Neuronal stem cell (in vitro differentiated cells): ENCODE measurements at regions not wholly inside any gene's neighbourhood (a gene's known extent, or its start where the extent isn't known, plus 50 kb on each side); places are given as distances from the start of the nearest gene placed in this dataset.
"Not testable (repeated sequence)": the region's sequence is repeated elsewhere in the genome, so short reads cannot be mapped to it uniquely, and the experiment has no call there.

Experiments
- DNase-seq: peaks from one replicate; pipeline ENCODE4 v3.0.0-alpha.2; 2013; ENCODE audit warnings: low spot score
- H2AFZ ChIP-seq: one replicate; pipeline ENCODE4 v1.6.1; 2013; ENCODE audit warnings: mild to moderate bottlenecking, low read length, inconsistent platforms
- H2AK5ac ChIP-seq: 2 replicates; pipeline ENCODE4 v1.6.1; 2013; ENCODE audit warnings: low read depth, mild to moderate bottlenecking, inconsistent platforms, low read length, moderate library complexity, mixed read lengths
- H2BK120ac ChIP-seq: 2 replicates; pipeline ENCODE4 v1.6.1; 2013; ENCODE audit warnings: low read depth, mild to moderate bottlenecking, inconsistent platforms, low read length, moderate library complexity, mixed read lengths
- H2BK12ac ChIP-seq: one replicate; pipeline ENCODE4 v1.6.1; 2013; ENCODE audit warnings: low read length, inconsistent platforms
- H2BK15ac ChIP-seq: 2 replicates; pipeline ENCODE4 v1.6.1; 2013; ENCODE audit warnings: mild to moderate bottlenecking, low read length, inconsistent platforms, mixed read lengths
- H2BK5ac ChIP-seq: one replicate; pipeline ENCODE4 v1.6.1; 2013; ENCODE audit warnings: inconsistent platforms, mild to moderate bottlenecking, low read length, moderate library complexity
- H3K14ac ChIP-seq: one replicate; pipeline ENCODE4 v1.6.1; 2013; ENCODE audit warnings: low read length, inconsistent platforms
- H3K18ac ChIP-seq: 2 replicates; pipeline ENCODE4 v1.6.1; 2013; ENCODE audit warnings: low read length, inconsistent platforms
- H3K23ac ChIP-seq: 2 replicates; pipeline ENCODE4 v1.6.1; 2013; ENCODE audit warnings: low read depth, mild to moderate bottlenecking, mixed read lengths, low read length, inconsistent platforms; ENCODE audit not compliant: poor library complexity
- H3K27ac ChIP-seq: replicated peaks from 3 replicates; pipeline ENCODE4 v1.5.1; 2013; ENCODE audit warnings: low read length, inconsistent platforms
- H3K27me3 ChIP-seq, 3 experiments: 2 replicates each; pipeline ENCODE4 v1.6.1; 2013; ENCODE audit warnings: low read length in 3 of 3, mild to moderate bottlenecking in 2 of 3, inconsistent platforms in 1 of 3, low read depth in 1 of 3, mixed read lengths in 1 of 3, moderate library complexity in 1 of 3; ENCODE audit not compliant: control insufficient read depth in 3 of 3, insufficient read depth in 3 of 3
- H3K36me3 ChIP-seq, 2 donors: replicated peaks in 1 of 2; 2 replicates each; pipeline ENCODE4 v1.6.1; 2013; ENCODE audit warnings: low read length in 2 of 2; ENCODE audit not compliant: control insufficient read depth in 2 of 2, insufficient read depth in 2 of 2
- H3K4ac ChIP-seq: 2 replicates; pipeline ENCODE4 v1.6.1; 2013; ENCODE audit warnings: inconsistent platforms, mild to moderate bottlenecking, low read length, moderate library complexity
- H3K4me1 ChIP-seq, 2 donors: 1 replicate in 1 of 2; 2 replicates in 1 of 2; pipeline ENCODE4 v1.6.1; 2013; ENCODE audit warnings: low read length in 2 of 2, low read depth in 1 of 2; ENCODE audit not compliant: control insufficient read depth in 2 of 2, insufficient read depth in 1 of 2
- H3K4me2 ChIP-seq: one replicate; pipeline ENCODE4 v1.6.1; 2013; ENCODE audit warnings: mild to moderate bottlenecking, low read length, inconsistent platforms; ENCODE audit not compliant: insufficient read depth, poor library complexity, severe bottlenecking
- H3K4me3 ChIP-seq, 2 donors: 2 replicates each; pipeline ENCODE4 v1.5.1; 2013; ENCODE audit warnings: low read length in 2 of 2, mild to moderate bottlenecking in 2 of 2, inconsistent platforms in 1 of 2, moderate library complexity in 1 of 2
- H3K79me1 ChIP-seq: one replicate; pipeline ENCODE4 v1.6.1; 2013; ENCODE audit warnings: low read depth, mild to moderate bottlenecking, inconsistent platforms, low read length, moderate library complexity
- H3K9ac ChIP-seq: one replicate; pipeline ENCODE4 v1.6.1; 2013; ENCODE audit warnings: mild to moderate bottlenecking, low read depth, low read length, inconsistent platforms; ENCODE audit not compliant: poor library complexity
- H3K9me3 ChIP-seq, 2 donors: replicated peaks in 1 of 2; 2 replicates each; pipeline versions ENCODE3 to v1.6.1; 2013; ENCODE audit warnings: low read length in 2 of 2, mild to moderate bottlenecking in 2 of 2, inconsistent platforms in 1 of 2, low read depth in 1 of 2, mixed read lengths in 1 of 2, moderate library complexity in 1 of 2; ENCODE audit not compliant: control insufficient read depth in 2 of 2, insufficient read depth in 1 of 2
- H4K8ac ChIP-seq: one replicate; pipeline ENCODE4 v1.6.1; 2013; ENCODE audit warnings: low read depth, mild to moderate bottlenecking, inconsistent platforms, low read length, moderate library complexity
- H4K91ac ChIP-seq: one replicate; pipeline ENCODE4 v1.6.1; 2013; ENCODE audit warnings: low read length, low read depth, mild to moderate bottlenecking, inconsistent platforms; ENCODE audit not compliant: poor library complexity
- WGBS, 2 donors: extraction: QIAGEN DNeasy Blood & Tissue Kit; methylation state at CpG; one replicate each; pipeline ENCODE4 v1.1.7; 2013; ENCODE audit warnings: missing lambda C conversion rate in 2 of 2, mixed read lengths in 1 of 2; ENCODE audit not compliant: insufficient read length in 2 of 2, insufficient replicate concordance in 1 of 2; ENCODE audit errors: extremely low coverage in 2 of 2; 5-methylcytosine and 5-hydroxymethylcytosine counted together

GRCh38 chr5:40202814-40203440, 476.8 kb upstream of the PTGER4 start:
- no peak overlapping the region for H2BK120ac ChIP-seq
- no peak overlapping the region for H3K4me2 ChIP-seq
- H4K91ac ChIP-seq = no peak overlapping the region
- H2AFZ ChIP-seq = no peak overlapping the region
- no peak overlapping the region for H4K8ac ChIP-seq
- H2BK15ac ChIP-seq = no peak overlapping the region
- H3K14ac ChIP-seq = no peak overlapping the region
- no peaks in the 10 kb centered on the region for H3K4me1 ChIP-seq
- no peak overlapping the region for H3K27ac ChIP-seq
- H2AK5ac ChIP-seq = no peak overlapping the region
- H3K27me3 ChIP-seq = no peaks in the 10 kb centered on the region
- H3K23ac ChIP-seq = no peak overlapping the region
- H2BK5ac ChIP-seq = no peak overlapping the region
- no peak overlapping the region for H3K4me3 ChIP-seq
- H3K9ac ChIP-seq = no peak overlapping the region
- H3K9me3 ChIP-seq = no peaks in the 10 kb centered on the region
- H3K79me1 ChIP-seq = no peaks in the 10 kb centered on the region
- no peaks in the 10 kb centered on the region for H3K36me3 ChIP-seq
- H3K18ac ChIP-seq = no peak overlapping the region
- H3K4ac ChIP-seq = no peak overlapping the region
- no peak for DNase-seq
- H2BK12ac ChIP-seq = no peak overlapping the region

- no peak overlapping the region for H4K91ac ChIP-seq
- no peak overlapping the region for H2BK15ac ChIP-seq
- no peak overlapping the region for H3K9ac ChIP-seq
- no peak overlapping the region for H3K23ac ChIP-seq
- H2BK5ac ChIP-seq = no peak overlapping the region
- no peak overlapping the region for H3K18ac ChIP-seq
- no peaks in the 10 kb centered on the region for H3K79me1 ChIP-seq
- H2AK5ac ChIP-seq = no peak overlapping the region
- no peak overlapping the region for H3K4me3 ChIP-seq
- no peak overlapping the region for H3K27ac ChIP-seq
- no peaks in the 10 kb centered on the region for H3K27me3 ChIP-seq
- no peak overlapping the region for H2BK12ac ChIP-seq
- no peak for DNase-seq
- H4K8ac ChIP-seq = no peak overlapping the region
- H3K36me3 ChIP-seq = no peaks in the 10 kb centered on the region
- no peak overlapping the region for H3K4ac ChIP-seq
- H2AFZ ChIP-seq = no peak overlapping the region
- H3K9me3 ChIP-seq = no peaks in the 10 kb centered on the region
- H3K4me2 ChIP-seq = no peak overlapping the region
- WGBS, 2 donors = no CpG with 5 or more reads among the region's 2 CpGs
- H2BK120ac ChIP-seq = no peak overlapping the region
- no peaks in the 10 kb centered on the region for H3K4me1 ChIP-seq
- H3K14ac ChIP-seq = no peak overlapping the region
Measured at GRCh38 chr5:40198736-40199135, 481.0 kb upstream of the PTGER4 start.

GRCh38 chr5:40195574-40195973, 484.1 kb upstream of the PTGER4 start:
- not testable (repeated sequence) for H2BK12ac ChIP-seq, H3K4me3 ChIP-seq, H4K91ac ChIP-seq, H3K9ac ChIP-seq, H3K36me3 ChIP-seq, H3K18ac ChIP-seq, H2BK120ac ChIP-seq, H3K27me3 ChIP-seq, H3K79me1 ChIP-seq, H3K27ac ChIP-seq, H3K23ac ChIP-seq, H2AK5ac ChIP-seq, H3K14ac ChIP-seq, H2BK15ac ChIP-seq, H2BK5ac ChIP-seq, DNase-seq, H3K4me1 ChIP-seq, H3K9me3 ChIP-seq, H4K8ac ChIP-seq, H3K4ac ChIP-seq, H3K4me2 ChIP-seq, H2AFZ ChIP-seq
- WGBS, 2 donors = no CpG with 5 or more reads among the region's 7 CpGs

- no peak overlapping the region for H2BK5ac ChIP-seq
- no CpG with 5 or more reads among the region's 4 CpGs for WGBS, 2 donors
- no peak overlapping the region for H3K4me3 ChIP-seq
Measured at GRCh38 chr5:40191150-40191549, 488.6 kb upstream of the PTGER4 start.

More at GRCh38 chr5:40191150-40191549, 488.6 kb upstream of the PTGER4 start:
- Histone ChIP-seq H3K9ac (no peak overlapping the region), H4K91ac (no peak overlapping the region), H3K27ac (no peak overlapping the region), H3K4ac (no peak overlapping the region), H3K4me2 (no peak overlapping the region), H3K27me3 (no peaks in the 10 kb centered on the region), H2AK5ac (no peak overlapping the region), H3K18ac (no peak overlapping the region), H2AFZ (no peak overlapping the region), H2BK15ac (no peak overlapping the region), H2BK120ac (no peak overlapping the region), H4K8ac (no peak overlapping the region), H3K4me1 (no peaks in the 10 kb centered on the region), H2BK12ac (no peak overlapping the region), H3K79me1 (no peaks in the 10 kb centered on the region), H3K23ac (no peak overlapping the region), H3K36me3 (no peaks in the 10 kb centered on the region), H3K9me3 (no peaks in the 10 kb centered on the region), H3K14ac (no peak overlapping the region)
- no peak for DNase-seq
